ENCODE measurements at regions not wholly inside any gene's neighbourhood (a gene's known extent, or its start where the extent isn't known, plus 50 kb on each side); places are given as distances from the start of the nearest gene placed in this dataset.
A peak's percentile ranks its signal among the peaks of the same experiment; 100 is the strongest.

GRCh38 chr2:166612214-166612613 is 118.2 kb upstream of the SCN7A start:
- H4K5ac ChIP-seq (ENCODE audit: low read length) = no peak overlapping the region
- H3K23ac ChIP-seq (ENCODE audit: low read length) = no peak overlapping the region
- no peaks in the 10 kb centered on the region for H3K36me3 ChIP-seq (ENCODE audit: control insufficient read depth, insufficient read depth, low read length)
- no peaks in the 10 kb centered on the region for H3K79me1 ChIP-seq (ENCODE audit: low read length)
- H3K4me3 ChIP-seq (ENCODE audit: low read length) = no peak overlapping the region
- no peaks in the 10 kb centered on the region for H3K27me3 ChIP-seq (ENCODE audit: insufficient read depth, low read length, poor library complexity)
- no peaks in the 10 kb centered on the region for H3K79me2 ChIP-seq (ENCODE audit: control insufficient read depth, insufficient read depth, low read length)
- H3K4me2 ChIP-seq (ENCODE audit: low read length) = no peak overlapping the region
- no peak overlapping the region for H2BK120ac ChIP-seq (ENCODE audit: low read depth, low read length)
- no peak overlapping the region for H3K27ac ChIP-seq (ENCODE audit: low read depth, low read length)
- H3K4me1 ChIP-seq (ENCODE audit: control insufficient read depth, low read depth, low read length) = peaks cover 2% of the 10 kb centered on the region
- H3K18ac ChIP-seq (ENCODE audit: low read length) = no peak overlapping the region
- no peak overlapping the region for H2BK15ac ChIP-seq (replicated peaks; ENCODE audit: low read depth)
- no peak overlapping the region for H3K56ac ChIP-seq (ENCODE audit: low read length)
- no peak overlapping the region for H2BK5ac ChIP-seq (ENCODE audit: low read length)
- no peak overlapping the region for H3K9ac ChIP-seq (ENCODE audit: low read length)
- no CpG with 5 or more reads among the region's 6 CpGs for WGBS (ENCODE audit: extremely low coverage, insufficient coverage, low lambda C conversion rate)
- no peak overlapping the region for H3K4ac ChIP-seq (ENCODE audit: low read depth, low read length)
- no peak overlapping the region for H4K8ac ChIP-seq (ENCODE audit: low read depth, low read length)
- H2AK5ac ChIP-seq (ENCODE audit: low read length) = no peak overlapping the region
- DNase-seq = no peak

DNA sequence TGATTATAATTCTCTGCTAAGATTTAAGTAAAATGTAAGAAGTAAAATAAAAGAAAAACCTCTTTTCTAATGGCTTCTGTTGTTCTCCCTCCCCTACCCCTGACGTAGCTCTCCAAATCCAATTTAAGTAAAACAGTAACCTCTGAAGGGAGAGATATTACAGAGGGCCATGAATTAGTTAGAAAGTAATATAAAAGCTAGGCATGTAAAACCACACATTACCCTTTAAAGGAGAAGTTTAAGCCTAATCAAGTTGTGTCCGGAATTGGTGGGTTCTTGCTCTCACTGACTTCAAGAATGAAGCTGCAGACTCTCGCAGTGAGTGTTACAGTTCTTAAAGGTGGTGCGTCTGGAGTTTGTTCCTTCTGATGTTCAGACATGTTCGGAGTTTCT is 116.9 kb upstream of the SCN7A start:
- Histone ChIP-seq H3K36me3 (ENCODE audit: control insufficient read depth, insufficient read depth, low read length) (no peaks in the 10 kb centered on the region), H3K4me3 (ENCODE audit: low read length) (no peak overlapping the region), H3K4me1 (ENCODE audit: control insufficient read depth, low read depth, low read length) (peaks cover 2% of the 10 kb centered on the region), H2AK5ac (ENCODE audit: low read length) (no peak overlapping the region), H3K27ac (ENCODE audit: low read depth, low read length) (no peak overlapping the region), H2BK120ac (ENCODE audit: low read depth, low read length) (no peak overlapping the region), H3K9ac (ENCODE audit: low read length) (no peak overlapping the region), H3K79me1 (ENCODE audit: low read length) (no peaks in the 10 kb centered on the region), H3K18ac (ENCODE audit: low read length) (no peak overlapping the region), H3K79me2 (ENCODE audit: control insufficient read depth, insufficient read depth, low read length) (no peaks in the 10 kb centered on the region), H2BK15ac (replicated peaks; ENCODE audit: low read depth) (no peak overlapping the region), H3K56ac (ENCODE audit: low read length) (no peak overlapping the region), H3K4me2 (ENCODE audit: low read length) (no peak overlapping the region), H3K4ac (ENCODE audit: low read depth, low read length) (no peak overlapping the region), H3K27me3 (ENCODE audit: insufficient read depth, low read length, poor library complexity) (no peaks in the 10 kb centered on the region), H4K5ac (ENCODE audit: low read length) (no peak overlapping the region), H2BK5ac (ENCODE audit: low read length) (no peak overlapping the region), H3K23ac (ENCODE audit: low read length) (no peak overlapping the region), H4K8ac (ENCODE audit: low read depth, low read length) (no peak overlapping the region)
- no peak for DNase-seq
- WGBS (ENCODE audit: extremely low coverage, insufficient coverage, low lambda C conversion rate) = no CpG with 5 or more reads among the region's 5 CpGs

DNA sequence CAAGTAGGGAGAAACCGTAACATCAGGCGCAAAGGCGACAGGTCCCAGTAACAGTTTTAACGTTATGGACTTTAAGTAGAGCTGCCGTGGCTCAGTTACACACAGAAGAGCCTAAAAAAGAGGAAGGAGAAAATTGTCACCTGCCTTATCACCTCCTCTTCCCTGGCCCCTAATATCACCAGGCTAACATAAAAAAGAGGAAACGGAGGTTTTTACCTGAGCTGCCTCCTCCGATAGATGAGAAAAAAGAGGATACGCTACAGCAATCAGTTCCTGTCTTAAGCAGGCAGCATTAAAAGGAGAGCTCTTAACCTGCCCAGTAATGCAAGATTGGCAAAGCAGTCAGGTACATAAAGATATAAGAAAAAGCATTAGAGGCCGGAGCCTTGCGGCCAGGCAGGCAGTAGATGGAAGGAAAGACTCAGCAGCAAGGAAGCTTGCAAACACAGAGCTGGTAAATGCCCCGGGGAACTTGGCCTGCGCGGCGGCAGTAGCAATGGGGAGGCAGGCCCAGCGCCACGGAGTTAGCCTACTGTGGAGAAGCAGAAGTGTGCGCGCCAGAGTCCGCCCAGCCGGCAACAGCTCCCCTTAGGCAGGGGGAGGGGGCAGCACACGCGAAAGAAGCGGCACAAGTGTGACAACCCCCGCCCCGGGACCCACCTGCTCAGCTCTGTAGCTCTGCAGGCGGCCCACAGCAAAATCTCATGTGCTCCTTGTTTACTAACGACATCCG is 116.3 kb upstream of the SCN7A start:
- no peak overlapping the region for H3K4ac ChIP-seq (ENCODE audit: low read depth, low read length)

GRCh38 chr2:166609183-166609959 is 115.3 kb upstream of the SCN7A start:
- H3K36me3 ChIP-seq (ENCODE audit: control insufficient read depth, insufficient read depth, low read length) = no peaks in the 10 kb centered on the region
- no peaks in the 10 kb centered on the region for H3K27me3 ChIP-seq (ENCODE audit: insufficient read depth, low read length, poor library complexity)

More for the DNA sequence above, 116.3 kb upstream of the SCN7A start:
- Histone ChIP-seq H2AK5ac (ENCODE audit: low read length) (no peak overlapping the region), H3K4me1 (ENCODE audit: control insufficient read depth, low read depth, low read length) (peaks cover 2% of the 10 kb centered on the region), H3K23ac (ENCODE audit: low read length) (no peak overlapping the region), H3K18ac (ENCODE audit: low read length) (peak overlapping the region; percentile 14), H2BK120ac (ENCODE audit: low read depth, low read length) (no peak overlapping the region), H2BK15ac (replicated peaks; ENCODE audit: low read depth) (no peak overlapping the region), H4K8ac (ENCODE audit: low read depth, low read length) (no peak overlapping the region), H3K4me2 (ENCODE audit: low read length) (no peak overlapping the region), H3K4me3 (ENCODE audit: low read length) (no peak overlapping the region), H4K5ac (ENCODE audit: low read length) (no peak overlapping the region), H2BK5ac (ENCODE audit: low read length) (no peak overlapping the region), H3K79me2 (ENCODE audit: control insufficient read depth, insufficient read depth, low read length) (no peaks in the 10 kb centered on the region), H3K56ac (ENCODE audit: low read length) (peak overlapping the region; percentile 58), H3K36me3 (ENCODE audit: control insufficient read depth, insufficient read depth, low read length) (no peaks in the 10 kb centered on the region), H3K9ac (ENCODE audit: low read length) (no peak overlapping the region), H3K79me1 (ENCODE audit: low read length) (no peaks in the 10 kb centered on the region), H3K27ac (ENCODE audit: low read depth, low read length) (no peak overlapping the region), H3K27me3 (ENCODE audit: insufficient read depth, low read length, poor library complexity) (no peaks in the 10 kb centered on the region)
- peak; percentile 71 for DNase-seq
- WGBS (ENCODE audit: extremely low coverage, insufficient coverage, low lambda C conversion rate) = no CpG with 5 or more reads among the region's 28 CpGs

GRCh38 chr2:166607880-166608279 is 113.8 kb upstream of the SCN7A start:
- H3K4me2 ChIP-seq (ENCODE audit: low read length) = no peak overlapping the region
- H2BK5ac ChIP-seq (ENCODE audit: low read length) = no peak overlapping the region

More at GRCh38 chr2:166609183-166609959, 115.3 kb upstream of the SCN7A start:
- Histone ChIP-seq H3K4me2 (ENCODE audit: low read length) (no peak overlapping the region), H3K4ac (ENCODE audit: low read depth, low read length) (no peak overlapping the region), H3K4me3 (ENCODE audit: low read length) (no peak overlapping the region), H2BK5ac (ENCODE audit: low read length) (no peak overlapping the region), H3K4me1 (ENCODE audit: control insufficient read depth, low read depth, low read length) (peaks cover 2% of the 10 kb centered on the region), H4K8ac (ENCODE audit: low read depth, low read length) (no peak overlapping the region), H3K9ac (ENCODE audit: low read length) (no peak overlapping the region), H2AK5ac (ENCODE audit: low read length) (no peak overlapping the region), H2BK120ac (ENCODE audit: low read depth, low read length) (no peak overlapping the region), H2BK15ac (replicated peaks; ENCODE audit: low read depth) (no peak overlapping the region), H3K23ac (ENCODE audit: low read length) (no peak overlapping the region), H4K5ac (ENCODE audit: low read length) (no peak overlapping the region), H3K79me1 (ENCODE audit: low read length) (no peaks in the 10 kb centered on the region), H3K79me2 (ENCODE audit: control insufficient read depth, insufficient read depth, low read length) (no peaks in the 10 kb centered on the region), H3K27ac (ENCODE audit: low read depth, low read length) (no peak overlapping the region), H3K56ac (ENCODE audit: low read length) (peak overlapping the region; percentile 5), H3K18ac (ENCODE audit: low read length) (no peak overlapping the region)
- no CpG with 5 or more reads among the region's 24 CpGs for WGBS (ENCODE audit: extremely low coverage, insufficient coverage, low lambda C conversion rate)
- DNase-seq = peak; percentile 78

More at GRCh38 chr2:166607880-166608279, 113.8 kb upstream of the SCN7A start:
- Histone ChIP-seq H2BK15ac (replicated peaks; ENCODE audit: low read depth) (no peak overlapping the region), H3K4ac (ENCODE audit: low read depth, low read length) (no peak overlapping the region), H3K4me3 (ENCODE audit: low read length) (no peak overlapping the region), H2AK5ac (ENCODE audit: low read length) (no peak overlapping the region), H3K18ac (ENCODE audit: low read length) (no peak overlapping the region), H3K4me1 (ENCODE audit: control insufficient read depth, low read depth, low read length) (peaks cover 2% of the 10 kb centered on the region), H3K56ac (ENCODE audit: low read length) (no peak overlapping the region), H3K79me1 (ENCODE audit: low read length) (no peaks in the 10 kb centered on the region), H2BK120ac (ENCODE audit: low read depth, low read length) (no peak overlapping the region), H4K8ac (ENCODE audit: low read depth, low read length) (no peak overlapping the region), H3K36me3 (ENCODE audit: control insufficient read depth, insufficient read depth, low read length) (no peaks in the 10 kb centered on the region), H3K23ac (ENCODE audit: low read length) (no peak overlapping the region), H3K27me3 (ENCODE audit: insufficient read depth, low read length, poor library complexity) (no peaks in the 10 kb centered on the region), H3K79me2 (ENCODE audit: control insufficient read depth, insufficient read depth, low read length) (no peaks in the 10 kb centered on the region), H4K5ac (ENCODE audit: low read length) (no peak overlapping the region), H3K9ac (ENCODE audit: low read length) (no peak overlapping the region), H3K27ac (ENCODE audit: low read depth, low read length) (no peak overlapping the region)
- no peak for DNase-seq
- no CpG with 5 or more reads among the region's 2 CpGs for WGBS (ENCODE audit: extremely low coverage, insufficient coverage, low lambda C conversion rate)
